GM23338 (cell line): ENCODE measurements at regions not wholly inside any gene's neighbourhood (a gene's known extent, or its start where the extent isn't known, plus 50 kb on each side); places are given as distances from the start of the nearest gene placed in this dataset.

Experiments used
- ATAC-seq: fragments of 200-7000 bp; cut with Tn5 transposase; 3 replicates; pipeline ENCODE4 v1.9.1; 2020
- DNase-seq: peaks from one replicate; pipeline ENCODE4 v3.0.0-alpha.2; 2015; ENCODE audit warnings: low spot score
- H2AFZ ChIP-seq: fragments of 200-600 bp; sonication (generic); 2 replicates; pipeline ENCODE4 v1.8.0; 2016; ENCODE audit warnings: antibody characterized with exemption, mild to moderate bottlenecking, moderate library complexity
- H3F3A ChIP-seq: fragments of 200-600 bp; sonication (generic); replicated peaks from 2 replicates; pipeline ENCODE4 v1.8.0; 2017; ENCODE audit warnings: antibody characterized with exemption, mixed run types, low read depth
- H3K27ac ChIP-seq: fragments of 200-600 bp; sonication (generic); 2 replicates; pipeline ENCODE4 v1.6.1; 2016; ENCODE audit warnings: low read depth
- H3K27me3 ChIP-seq: fragments of 200-600 bp; sonication (generic); 2 replicates; pipeline ENCODE4 v1.8.0; 2016; ENCODE audit warnings: mild to moderate bottlenecking, mixed run types, moderate library complexity; ENCODE audit not compliant: insufficient read depth
- H3K36me3 ChIP-seq: fragments of 200-600 bp; sonication (generic); 2 replicates; pipeline ENCODE4 v1.8.0; 2016; ENCODE audit warnings: mild to moderate bottlenecking; ENCODE audit not compliant: insufficient read depth
- H3K4me1 ChIP-seq: fragments of 200-600 bp; sonication (generic); 2 replicates; pipeline ENCODE4 v1.8.0; 2016; ENCODE audit warnings: mild to moderate bottlenecking, moderate library complexity; ENCODE audit not compliant: insufficient read depth
- H3K4me2 ChIP-seq: fragments of 200-600 bp; sonication (generic); 2 replicates; pipeline ENCODE4 v1.7.1; 2017; ENCODE audit warnings: mixed run types
- H3K4me3 ChIP-seq: fragments of 200-600 bp; sonication (generic); 2 replicates; pipeline ENCODE4 v1.6.1; 2016; ENCODE audit warnings: mixed run types
- H3K79me2 ChIP-seq: fragments of 200-600 bp; sonication (generic); replicated peaks from 2 replicates; pipeline ENCODE4 v1.8.0; 2017; ENCODE audit warnings: mild to moderate bottlenecking; ENCODE audit not compliant: insufficient read depth
- H3K9me2 ChIP-seq: fragments of 200-600 bp; sonication (generic); 2 replicates; pipeline ENCODE4 v1.8.0; 2017; ENCODE audit not compliant: insufficient read depth
- H4K20me1 ChIP-seq: fragments of 200-600 bp; sonication (generic); replicated peaks from 2 replicates; pipeline ENCODE4 v1.8.0; 2017; ENCODE audit warnings: mild to moderate bottlenecking; ENCODE audit not compliant: insufficient read depth
- H3K27ac Mint-ChIP-seq: 2 replicates; pipeline ENCODE4 v1.8.0; 2020; ENCODE audit warnings: inconsistent platforms, mild to moderate bottlenecking, moderate library complexity, mixed read lengths
- H3K27me3 Mint-ChIP-seq: 3 replicates; pipeline ENCODE4 v1.8.0; 2022; ENCODE audit warnings: low read depth, mild to moderate bottlenecking, moderate library complexity, mixed read lengths, inconsistent platforms; ENCODE audit not compliant: insufficient read depth, poor library complexity
- H3K36me3 Mint-ChIP-seq: 3 replicates; pipeline ENCODE4 v1.8.0; 2021; ENCODE audit warnings: low read depth, mild to moderate bottlenecking, inconsistent platforms, moderate library complexity, mixed read lengths
- H3K4me1 Mint-ChIP-seq: 3 replicates; pipeline ENCODE4 v1.8.0; 2020; ENCODE audit warnings: mild to moderate bottlenecking, inconsistent platforms, mixed read lengths
- H3K4me3 Mint-ChIP-seq: 3 replicates; pipeline ENCODE4 v1.8.0; 2021; ENCODE audit warnings: moderate library complexity, mild to moderate bottlenecking, inconsistent platforms, mixed read lengths
- H3K9me3 Mint-ChIP-seq: 3 replicates; pipeline ENCODE4 v1.8.0; 2020; ENCODE audit warnings: moderate library complexity, mild to moderate bottlenecking, inconsistent platforms, mixed read lengths
- CREB1 ChIP-seq: fragments of 250-450 bp; sonication (Bioruptor Pico); IDR thresholded peaks from 2 replicates; pipeline ENCODE4 v1.5.0; 2020; ENCODE audit warnings: low read depth, mild to moderate bottlenecking, moderate library complexity
- CTCF ChIP-seq, 2 experiments: fragments of 200-600 bp in 1 of 2; sonication (generic) in 1 of 2; conservative IDR thresholded peaks; 2 replicates each; pipeline versions ENCODE4 v1.5.1 to v1.6.1; 2016 to 2017; ENCODE audit warnings: antibody characterized with exemption in 2 of 2, low read depth in 2 of 2, mild to moderate bottlenecking in 2 of 2, moderate library complexity in 1 of 2
- EZH2 ChIP-seq: fragments of 200-600 bp; sonication (generic); IDR thresholded peaks from one replicate; pipeline ENCODE4 v1.8.0; 2017; ENCODE audit warnings: antibody characterized with exemption, mild to moderate bottlenecking, low read depth; ENCODE audit not compliant: unreplicated experiment
- EZH2phosphoT487 ChIP-seq: fragments of 200-600 bp; sonication (generic); IDR thresholded peaks from one replicate; pipeline ENCODE4 v1.8.1; 2018; ENCODE audit warnings: antibody characterized with exemption; ENCODE audit not compliant: unreplicated experiment
- JUNB ChIP-seq: IDR thresholded peaks from one replicate; pipeline ENCODE4 v1.6.1; 2016; ENCODE audit warnings: antibody characterized with exemption; ENCODE audit not compliant: unreplicated experiment
- POLR2AphosphoS5 ChIP-seq: IDR thresholded peaks from 2 replicates; pipeline ENCODE4 v1.6.1; 2016; ENCODE audit warnings: antibody characterized with exemption, low read depth
- REST ChIP-seq: IDR thresholded peaks from one replicate; pipeline ENCODE4 v1.6.1; 2018; ENCODE audit warnings: antibody characterized with exemption; ENCODE audit not compliant: unreplicated experiment
- STAT1 ChIP-seq: IDR thresholded peaks from one replicate; pipeline ENCODE4 v1.6.1; 2016; ENCODE audit warnings: antibody characterized with exemption; ENCODE audit not compliant: unreplicated experiment
- ZNF114 ChIP-seq: fragments of 250-450 bp; sonication (Bioruptor Pico); IDR thresholded peaks from 2 replicates; pipeline ENCODE4 v1.5.0; 2020; ENCODE audit warnings: mild to moderate bottlenecking, moderate library complexity
- ZNF331 ChIP-seq: fragments of 250-450 bp; sonication (Bioruptor Pico); IDR thresholded peaks from 2 replicates; pipeline ENCODE4 v1.5.0; 2020; ENCODE audit warnings: low read depth, mild to moderate bottlenecking, moderate library complexity

GRCh38 chr16:80459966-80460365 is 80.8 kb upstream of the DYNLRB2 start (continued):
- TF ChIP-seq CTCF (conservative IDR thresholded peaks at IDR 0.05; ENCODE audit: low read depth in 2 of 2) (no peak), EZH2 (no peak)

GRCh38 chr16:80459331-80459777 is 81.4 kb upstream of the DYNLRB2 start:
- DNase-seq (peak; percentile 30), ATAC-seq (no peak; the same call in 2 of the 3 replicates)
- Mint-ChIP-seq H3K27me3 (peaks cover 5% of the 10 kb centered on the region), H3K36me3 (no peaks in the 10 kb centered on the region), H3K4me1 (peaks cover 18% of the 10 kb centered on the region), H3K27ac (no peak overlapping the region), H3K9me3 (no peaks in the 10 kb centered on the region), H3K4me3 (no peak overlapping the region)
- no peaks in the 10 kb centered on the region for H3F3A ChIP-seq
- H3K4me3 ChIP-seq, result no peak overlapping the region
- peaks cover 15% of the 10 kb centered on the region for H3K9me2 ChIP-seq
- no peaks in the 10 kb centered on the region for H4K20me1 ChIP-seq
- no peaks in the 10 kb centered on the region for H3K36me3 ChIP-seq
- H3K4me1 ChIP-seq, result no peaks in the 10 kb centered on the region
- H3K27me3 ChIP-seq, result no peaks in the 10 kb centered on the region
- TF ChIP-seq STAT1 (no peak), EZH2 (no peak), CTCF (conservative IDR thresholded peaks at IDR 0.05; ENCODE audit: low read depth in 2 of 2) (no peak)
- no peak overlapping the region for H3K4me2 ChIP-seq
- no peaks in the 10 kb centered on the region for H3K79me2 ChIP-seq
- H3K27ac ChIP-seq, result no peak overlapping the region
- H2AFZ ChIP-seq, result no peak overlapping the region

- no peak overlapping the region for H3K4me3 ChIP-seq
- no peaks in the 10 kb centered on the region for H3K4me1 ChIP-seq
- Mint-ChIP-seq H3K27me3 (peaks cover 2% of the 10 kb centered on the region), H3K27ac (no peak overlapping the region), H3K4me1 (peaks cover 8% of the 10 kb centered on the region; the same call in 2 of the 3 replicates), H3K9me3 (no peaks in the 10 kb centered on the region), H3K36me3 (no peaks in the 10 kb centered on the region), H3K4me3 (no peak overlapping the region)
- no peak overlapping the region for H2AFZ ChIP-seq
- peaks cover 15% of the 10 kb centered on the region for H3K9me2 ChIP-seq
- H3K79me2 ChIP-seq, result no peaks in the 10 kb centered on the region
- DNase-seq (no peak), ATAC-seq (no peak)
- H4K20me1 ChIP-seq, result no peaks in the 10 kb centered on the region
- no peaks in the 10 kb centered on the region for H3K36me3 ChIP-seq
- no peaks in the 10 kb centered on the region for H3K27me3 ChIP-seq
- H3F3A ChIP-seq, result no peaks in the 10 kb centered on the region
- no peak overlapping the region for H3K27ac ChIP-seq
- H3K4me2 ChIP-seq, result no peak overlapping the region
- TF ChIP-seq ZNF114 (no peak), CREB1 (CRISPR knock-in tag) (no peak), STAT1 (no peak), POLR2AphosphoS5 (no peak), ZNF331 (CRISPR knock-in tag) (no peak), JUNB (no peak), EZH2 (no peak), CTCF (conservative IDR thresholded peaks at IDR 0.05; ENCODE audit: low read depth in 2 of 2) (no peak), REST (no peak), EZH2phosphoT487 (no peak)
Observed at GRCh38 chr16:80457871-80458270, 82.9 kb upstream of the DYNLRB2 start.
